NCI-H345 (cell line): ENCODE measurements at regions not wholly inside any gene's neighbourhood (a gene's known extent, or its start where the extent isn't known, plus 50 kb on each side); places are given as distances from the start of the nearest gene placed in this dataset.
A peak's percentile ranks its signal among the peaks of the same experiment; 100 is the strongest.
"Not testable (repeated sequence)": the region's sequence is repeated elsewhere in the genome, so short reads cannot be mapped to it uniquely, and the experiment has no call there.

Source experiments
- DNase-seq: peaks from one replicate; lab custom pipeline; 2025; lab: John Stamatoyannopoulos, UW

GRCh38 chr3:132084982-132085381, 50.2 kb upstream of the CPNE4 start:
- no peak for DNase-seq

GRCh38 chr3:132087356-132087755, 52.5 kb upstream of the CPNE4 start:
- DNase-seq, result no peak

- no peak for DNase-seq
Measured at GRCh38 chr3:132088291-132088690, 53.5 kb upstream of the CPNE4 start.

GRCh38 chr3:132090921-132091320, 56.1 kb upstream of the CPNE4 start:
- DNase-seq, result no peak

- DNase-seq, result no peak
Measured at GRCh38 chr3:132116601-132117000, 81.8 kb upstream of the CPNE4 start.

- no peak for DNase-seq
Measured at GRCh38 chr3:132117642-132118041, 82.8 kb upstream of the CPNE4 start.

GRCh38 chr3:132119531-132119930, 84.7 kb upstream of the CPNE4 start:
- no peak for DNase-seq

GRCh38 chr3:132124096-132124495, 89.3 kb upstream of the CPNE4 start:
- DNase-seq, result no peak

GRCh38 chr3:132124651-132125284, 90.0 kb upstream of the CPNE4 start:
- no peak for DNase-seq

GRCh38 chr3:132134611-132135010, 99.8 kb upstream of the CPNE4 start:
- DNase-seq, result no peak

GRCh38 chr3:132135628-132136333, 101.0 kb upstream of the CPNE4 start:
- DNase-seq, result no peak

GRCh38 chr3:132136334-132136716, 101.5 kb upstream of the CPNE4 start:
- no peak for DNase-seq

GRCh38 chr3:132136902-132137301, 102.1 kb upstream of the CPNE4 start:
- not testable (repeated sequence) for DNase-seq

- DNase-seq, result no peak
Measured at GRCh38 chr3:132145833-132146232, 111.0 kb upstream of the CPNE4 start.

- no peak for DNase-seq
Measured at GRCh38 chr3:132154619-132155018, 119.8 kb upstream of the CPNE4 start.

- no peak for DNase-seq
Measured at GRCh38 chr3:132159145-132159544, 124.3 kb upstream of the CPNE4 start.

- no peak for DNase-seq
Measured at GRCh38 chr3:132160198-132160597, 125.4 kb upstream of the CPNE4 start.

GRCh38 chr3:132161608-132162007, 126.8 kb upstream of the CPNE4 start:
- DNase-seq, result no peak

- no peak for DNase-seq
Measured at GRCh38 chr3:132164469-132165092, 129.8 kb upstream of the CPNE4 start.

- DNase-seq, result no peak
Measured at GRCh38 chr3:132167870-132168269, 133.1 kb upstream of the CPNE4 start.

- DNase-seq, result no peak
Measured at GRCh38 chr3:132174500-132174899, 139.7 kb upstream of the CPNE4 start.

- DNase-seq, result peak; percentile 30
Measured at GRCh38 chr3:132180337-132180791, 136.8 kb upstream of the ACP3 start.

GRCh38 chr3:132183811-132184210, 133.4 kb upstream of the ACP3 start:
- no peak for DNase-seq
